ENCODE measurements at regions not wholly inside any gene's neighbourhood (a gene's known extent, or its start where the extent isn't known, plus 50 kb on each side); places are given as distances from the start of the nearest gene placed in this dataset.

GRCh38 chr7:156480671-156481070, 159.9 kb upstream of the RNF32 start:
- TF ChIP-seq POLR2A (IDR thresholded peaks at IDR 0.05; ENCODE audit: low read length) = no peak
- TF ChIP-seq USF2 (IDR thresholded peaks at IDR 0.05) = no peak
- TF ChIP-seq PHF8 (IDR thresholded peaks at IDR 0.05; ENCODE audit: borderline replicate concordance, low read depth) = no peak
